NCI-H526 treated with DMSO at 0.1 percent for 48 hours (cell line): ENCODE measurements at regions not wholly inside any gene's neighbourhood (a gene's known extent, or its start where the extent isn't known, plus 50 kb on each side); places are given as distances from the start of the nearest gene placed in this dataset.
A peak's percentile ranks its signal among the peaks of the same experiment; 100 is the strongest.

Experiments
- DNase-seq: peaks from one replicate; lab custom pipeline; 2025; lab: John Stamatoyannopoulos, UW

- DNase-seq: no peak
Observed at GRCh38 chr11:134575504-134576230, 163.6 kb upstream of the B3GAT1 start.

- no peak for DNase-seq
Observed at GRCh38 chr11:134574947-134575346, 162.9 kb upstream of the B3GAT1 start.

- DNase-seq: no peak
Observed at GRCh38 chr11:134574425-134574824, 162.4 kb upstream of the B3GAT1 start.

GRCh38 chr11:134573857-134574256 lies 161.8 kb upstream of the B3GAT1 start:
- no peak for DNase-seq

GRCh38 chr11:134572741-134573675 lies 161.0 kb upstream of the B3GAT1 start:
- DNase-seq: no peak

- no peak for DNase-seq
Observed at GRCh38 chr11:134571301-134571700, 159.3 kb upstream of the B3GAT1 start.

GRCh38 chr11:134569195-134569594 lies 157.2 kb upstream of the B3GAT1 start:
- no peak for DNase-seq

GRCh38 chr11:134566311-134566710 lies 154.3 kb upstream of the B3GAT1 start:
- DNase-seq: no peak

- DNase-seq: no peak
Observed at GRCh38 chr11:134565343-134565891, 153.4 kb upstream of the B3GAT1 start.

- DNase-seq: no peak
Observed at GRCh38 chr11:134564472-134565200, 152.6 kb upstream of the B3GAT1 start.

GRCh38 chr11:134562941-134563471 lies 151.0 kb upstream of the B3GAT1 start:
- no peak for DNase-seq

GRCh38 chr11:134562196-134562595 lies 150.2 kb upstream of the B3GAT1 start:
- DNase-seq: no peak

GRCh38 chr11:134561331-134561720 lies 149.3 kb upstream of the B3GAT1 start:
- no peak for DNase-seq

- DNase-seq: peak; percentile 85
Observed at GRCh38 chr11:134560566-134561330, 148.7 kb upstream of the B3GAT1 start.

- DNase-seq: peak; percentile 74
Observed at GRCh38 chr11:134560066-134560465, 148.0 kb upstream of the B3GAT1 start.

- no peak for DNase-seq
Observed at GRCh38 chr11:134559602-134559962, 147.5 kb upstream of the B3GAT1 start.

- no peak for DNase-seq
Observed at GRCh38 chr11:134558916-134559601, 147.0 kb upstream of the B3GAT1 start.

GRCh38 chr11:134558258-134558835 lies 146.3 kb upstream of the B3GAT1 start:
- DNase-seq: no peak

- no peak for DNase-seq
Observed at GRCh38 chr11:134557571-134558257, 145.7 kb upstream of the B3GAT1 start.

GRCh38 chr11:134556186-134556585 lies 144.1 kb upstream of the B3GAT1 start:
- no peak for DNase-seq
